GM23338 (cell line): ENCODE measurements at regions not wholly inside any gene's neighbourhood (a gene's known extent, or its start where the extent isn't known, plus 50 kb on each side); places are given as distances from the start of the nearest gene placed in this dataset.

ENCODE experiments used
- ATAC-seq: fragments of 200-7000 bp; cut with Tn5 transposase; 3 replicates; pipeline ENCODE4 v1.9.1; 2020
- DNase-seq: peaks from one replicate; pipeline ENCODE4 v3.0.0-alpha.2; 2015; ENCODE audit warnings: low spot score
- H2AFZ ChIP-seq: fragments of 200-600 bp; sonication (generic); 2 replicates; pipeline ENCODE4 v1.8.0; 2016; ENCODE audit warnings: antibody characterized with exemption, mild to moderate bottlenecking, moderate library complexity
- H3F3A ChIP-seq: fragments of 200-600 bp; sonication (generic); replicated peaks from 2 replicates; pipeline ENCODE4 v1.8.0; 2017; ENCODE audit warnings: antibody characterized with exemption, mixed run types, low read depth
- H3K27ac ChIP-seq: fragments of 200-600 bp; sonication (generic); 2 replicates; pipeline ENCODE4 v1.6.1; 2016; ENCODE audit warnings: low read depth
- H3K27me3 ChIP-seq: fragments of 200-600 bp; sonication (generic); 2 replicates; pipeline ENCODE4 v1.8.0; 2016; ENCODE audit warnings: mild to moderate bottlenecking, mixed run types, moderate library complexity; ENCODE audit not compliant: insufficient read depth
- H3K36me3 ChIP-seq: fragments of 200-600 bp; sonication (generic); 2 replicates; pipeline ENCODE4 v1.8.0; 2016; ENCODE audit warnings: mild to moderate bottlenecking; ENCODE audit not compliant: insufficient read depth
- H3K4me1 ChIP-seq: fragments of 200-600 bp; sonication (generic); 2 replicates; pipeline ENCODE4 v1.8.0; 2016; ENCODE audit warnings: mild to moderate bottlenecking, moderate library complexity; ENCODE audit not compliant: insufficient read depth
- H3K4me2 ChIP-seq: fragments of 200-600 bp; sonication (generic); 2 replicates; pipeline ENCODE4 v1.7.1; 2017; ENCODE audit warnings: mixed run types
- H3K4me3 ChIP-seq: fragments of 200-600 bp; sonication (generic); 2 replicates; pipeline ENCODE4 v1.6.1; 2016; ENCODE audit warnings: mixed run types
- H3K79me2 ChIP-seq: fragments of 200-600 bp; sonication (generic); replicated peaks from 2 replicates; pipeline ENCODE4 v1.8.0; 2017; ENCODE audit warnings: mild to moderate bottlenecking; ENCODE audit not compliant: insufficient read depth
- H3K9me2 ChIP-seq: fragments of 200-600 bp; sonication (generic); 2 replicates; pipeline ENCODE4 v1.8.0; 2017; ENCODE audit not compliant: insufficient read depth
- H4K20me1 ChIP-seq: fragments of 200-600 bp; sonication (generic); replicated peaks from 2 replicates; pipeline ENCODE4 v1.8.0; 2017; ENCODE audit warnings: mild to moderate bottlenecking; ENCODE audit not compliant: insufficient read depth
- H3K27ac Mint-ChIP-seq: 2 replicates; pipeline ENCODE4 v1.8.0; 2020; ENCODE audit warnings: inconsistent platforms, mild to moderate bottlenecking, moderate library complexity, mixed read lengths
- H3K27me3 Mint-ChIP-seq: 3 replicates; pipeline ENCODE4 v1.8.0; 2022; ENCODE audit warnings: low read depth, mild to moderate bottlenecking, moderate library complexity, mixed read lengths, inconsistent platforms; ENCODE audit not compliant: insufficient read depth, poor library complexity
- H3K36me3 Mint-ChIP-seq: 3 replicates; pipeline ENCODE4 v1.8.0; 2021; ENCODE audit warnings: low read depth, mild to moderate bottlenecking, inconsistent platforms, moderate library complexity, mixed read lengths
- H3K4me1 Mint-ChIP-seq: 3 replicates; pipeline ENCODE4 v1.8.0; 2020; ENCODE audit warnings: mild to moderate bottlenecking, inconsistent platforms, mixed read lengths
- H3K4me3 Mint-ChIP-seq: 3 replicates; pipeline ENCODE4 v1.8.0; 2021; ENCODE audit warnings: moderate library complexity, mild to moderate bottlenecking, inconsistent platforms, mixed read lengths
- H3K9me3 Mint-ChIP-seq: 3 replicates; pipeline ENCODE4 v1.8.0; 2020; ENCODE audit warnings: moderate library complexity, mild to moderate bottlenecking, inconsistent platforms, mixed read lengths
- CREB1 ChIP-seq: fragments of 250-450 bp; sonication (Bioruptor Pico); IDR thresholded peaks from 2 replicates; pipeline ENCODE4 v1.5.0; 2020; ENCODE audit warnings: low read depth, mild to moderate bottlenecking, moderate library complexity
- CTCF ChIP-seq, 2 experiments: fragments of 200-600 bp in 1 of 2; sonication (generic) in 1 of 2; conservative IDR thresholded peaks; 2 replicates each; pipeline versions ENCODE4 v1.5.1 to v1.6.1; 2016 to 2017; ENCODE audit warnings: antibody characterized with exemption in 2 of 2, low read depth in 2 of 2, mild to moderate bottlenecking in 2 of 2, moderate library complexity in 1 of 2
- EZH2 ChIP-seq: fragments of 200-600 bp; sonication (generic); IDR thresholded peaks from one replicate; pipeline ENCODE4 v1.8.0; 2017; ENCODE audit warnings: antibody characterized with exemption, mild to moderate bottlenecking, low read depth; ENCODE audit not compliant: unreplicated experiment
- EZH2phosphoT487 ChIP-seq: fragments of 200-600 bp; sonication (generic); IDR thresholded peaks from one replicate; pipeline ENCODE4 v1.8.1; 2018; ENCODE audit warnings: antibody characterized with exemption; ENCODE audit not compliant: unreplicated experiment
- JUNB ChIP-seq: IDR thresholded peaks from one replicate; pipeline ENCODE4 v1.6.1; 2016; ENCODE audit warnings: antibody characterized with exemption; ENCODE audit not compliant: unreplicated experiment
- NANOG ChIP-seq: IDR thresholded peaks from 2 replicates; pipeline ENCODE4 v1.6.1; 2016; ENCODE audit warnings: antibody characterized with exemption, borderline replicate concordance
- POLR2AphosphoS5 ChIP-seq: IDR thresholded peaks from 2 replicates; pipeline ENCODE4 v1.6.1; 2016; ENCODE audit warnings: antibody characterized with exemption, low read depth
- REST ChIP-seq: IDR thresholded peaks from one replicate; pipeline ENCODE4 v1.6.1; 2018; ENCODE audit warnings: antibody characterized with exemption; ENCODE audit not compliant: unreplicated experiment
- STAT1 ChIP-seq: IDR thresholded peaks from one replicate; pipeline ENCODE4 v1.6.1; 2016; ENCODE audit warnings: antibody characterized with exemption; ENCODE audit not compliant: unreplicated experiment
- ZNF114 ChIP-seq: fragments of 250-450 bp; sonication (Bioruptor Pico); IDR thresholded peaks from 2 replicates; pipeline ENCODE4 v1.5.0; 2020; ENCODE audit warnings: mild to moderate bottlenecking, moderate library complexity
- ZNF331 ChIP-seq: fragments of 250-450 bp; sonication (Bioruptor Pico); IDR thresholded peaks from 2 replicates; pipeline ENCODE4 v1.5.0; 2020; ENCODE audit warnings: low read depth, mild to moderate bottlenecking, moderate library complexity
- ZNF462 ChIP-seq: fragments of 250-450 bp; sonication (Bioruptor Pico); IDR thresholded peaks from 2 replicates; pipeline ENCODE4 v1.5.0; 2020; ENCODE audit warnings: mild to moderate bottlenecking, moderate library complexity
- TF ChIP-seq, protein P1 (sequence below): IDR thresholded peaks from 2 replicates; pipeline ENCODE4 v1.6.1; 2016; ENCODE audit warnings: antibody characterized with exemption

- Histone ChIP-seq H3K9me2 (0 out of 2 replicates have a peak, but pooled peaks cover 6% of the 10 kb centered on the region), H3K4me1 (no peaks in the 10 kb centered on the region), H3K36me3 (no peaks in the 10 kb centered on the region), H3F3A (no peaks in the 10 kb centered on the region), H3K4me3 (no peak overlapping the region), H3K27me3 (no peaks in the 10 kb centered on the region), H3K27ac (no peak overlapping the region), H3K4me2 (no peak overlapping the region), H4K20me1 (no peaks in the 10 kb centered on the region), H3K79me2 (no peaks in the 10 kb centered on the region), H2AFZ (peak overlapping the region; percentile 9; the same call in 1 of the 2 replicates)
- Mint-ChIP-seq H3K36me3 (no peaks in the 10 kb centered on the region), H3K4me1 (peaks cover 9% of the 10 kb centered on the region; the same call in 2 of the 3 replicates), H3K27me3 (no peaks in the 10 kb centered on the region), H3K9me3 (no peaks in the 10 kb centered on the region), H3K27ac (no peak overlapping the region), H3K4me3 (no peak overlapping the region)
- no peak for DNase-seq
- ATAC-seq, result no peak
- TF ChIP-seq EZH2 (no peak), CTCF (conservative IDR thresholded peaks at IDR 0.05; ENCODE audit: low read depth in 2 of 2) (no peak), JUNB (no peak), CREB1 (CRISPR knock-in tag) (no peak), EZH2phosphoT487 (no peak), POLR2AphosphoS5 (no peak), ZNF462 (no peak), ZNF331 (CRISPR knock-in tag) (no peak), ZNF114 (CRISPR knock-in tag) (no peak), STAT1 (no peak), REST (no peak), NANOG (no peak)
- TF ChIP-seq, protein P1, sequence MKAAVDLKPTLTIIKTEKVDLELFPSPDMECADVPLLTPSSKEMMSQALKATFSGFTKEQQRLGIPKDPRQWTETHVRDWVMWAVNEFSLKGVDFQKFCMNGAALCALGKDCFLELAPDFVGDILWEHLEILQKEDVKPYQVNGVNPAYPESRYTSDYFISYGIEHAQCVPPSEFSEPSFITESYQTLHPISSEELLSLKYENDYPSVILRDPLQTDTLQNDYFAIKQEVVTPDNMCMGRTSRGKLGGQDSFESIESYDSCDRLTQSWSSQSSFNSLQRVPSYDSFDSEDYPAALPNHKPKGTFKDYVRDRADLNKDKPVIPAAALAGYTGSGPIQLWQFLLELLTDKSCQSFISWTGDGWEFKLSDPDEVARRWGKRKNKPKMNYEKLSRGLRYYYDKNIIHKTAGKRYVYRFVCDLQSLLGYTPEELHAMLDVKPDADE, result no peak
These were observed 50.3 kb upstream of the PPP2R3A start for GRCh38 chr3:135915206-135915605.
